ENCODE measurements at regions not wholly inside any gene's neighbourhood (a gene's known extent, or its start where the extent isn't known, plus 50 kb on each side); places are given as distances from the start of the nearest gene placed in this dataset.
"Not testable (repeated sequence)": the region's sequence is repeated elsewhere in the genome, so short reads cannot be mapped to it uniquely, and the experiment has no call there.

- Histone ChIP-seq H3K27ac (ENCODE audit: low read length) (no peak overlapping the region), H3K4me3 (ENCODE audit: low read length) (no peak overlapping the region), H3K27me3 (ENCODE audit: control insufficient read depth, insufficient read depth, low read length) (no peaks in the 10 kb centered on the region), H3K9me3 (ENCODE audit: control insufficient read depth, low read depth, low read length) (no peaks in the 10 kb centered on the region), H3K4me1 (ENCODE audit: control insufficient read depth, low read depth, low read length) (no peaks in the 10 kb centered on the region), H3K36me3 (ENCODE audit: control insufficient read depth, low read depth, low read length) (no peaks in the 10 kb centered on the region), H3K9ac (ENCODE audit: low read length) (no peak overlapping the region)
Measured at GRCh38 chr13:84121456-84121855, 239.2 kb upstream of the SLITRK1 start.

- Histone ChIP-seq H3K27me3 (ENCODE audit: control insufficient read depth, insufficient read depth, low read length) (no peaks in the 10 kb centered on the region), H3K4me3 (ENCODE audit: low read length) (no peak overlapping the region), H3K9me3 (ENCODE audit: control insufficient read depth, low read depth, low read length) (no peaks in the 10 kb centered on the region), H3K9ac (ENCODE audit: low read length) (no peak overlapping the region), H3K4me1 (ENCODE audit: control insufficient read depth, low read depth, low read length) (no peaks in the 10 kb centered on the region), H3K36me3 (ENCODE audit: control insufficient read depth, low read depth, low read length) (no peaks in the 10 kb centered on the region), H3K27ac (ENCODE audit: low read length) (no peak overlapping the region)
Measured at GRCh38 chr13:84118839-84119409, 236.7 kb upstream of the SLITRK1 start.

DNA sequence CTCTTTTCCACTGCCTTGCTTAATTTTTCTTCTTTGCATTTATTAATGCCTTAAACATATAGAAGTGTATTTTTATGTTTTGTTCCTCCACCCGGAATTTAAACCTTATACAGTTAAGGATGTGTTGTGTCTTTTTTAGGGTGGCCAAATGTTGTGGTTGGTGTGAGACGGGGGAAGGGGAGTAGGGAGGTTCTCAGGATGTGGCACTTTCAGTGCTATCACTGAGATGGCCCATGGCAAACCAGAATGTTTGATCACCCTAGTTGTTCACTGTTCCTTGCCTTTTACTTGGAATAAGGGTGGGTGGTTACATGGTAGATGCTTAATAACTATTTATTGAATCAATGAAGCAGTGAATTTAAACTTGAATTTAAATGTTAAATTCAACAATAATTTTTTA is 216.0 kb upstream of the SLITRK1 start:
- H3K9me3 ChIP-seq (ENCODE audit: control insufficient read depth, low read depth, low read length): no peaks in the 10 kb centered on the region
- no peak overlapping the region for H3K4me3 ChIP-seq (ENCODE audit: low read length)
- H3K4me1 ChIP-seq (ENCODE audit: control insufficient read depth, low read depth, low read length): no peaks in the 10 kb centered on the region
- no peak overlapping the region for H3K27ac ChIP-seq (ENCODE audit: low read length)
- H3K9ac ChIP-seq (ENCODE audit: low read length): no peak overlapping the region
- no peaks in the 10 kb centered on the region for H3K36me3 ChIP-seq (ENCODE audit: control insufficient read depth, low read depth, low read length)
- no peaks in the 10 kb centered on the region for H3K27me3 ChIP-seq (ENCODE audit: control insufficient read depth, insufficient read depth, low read length)

DNA sequence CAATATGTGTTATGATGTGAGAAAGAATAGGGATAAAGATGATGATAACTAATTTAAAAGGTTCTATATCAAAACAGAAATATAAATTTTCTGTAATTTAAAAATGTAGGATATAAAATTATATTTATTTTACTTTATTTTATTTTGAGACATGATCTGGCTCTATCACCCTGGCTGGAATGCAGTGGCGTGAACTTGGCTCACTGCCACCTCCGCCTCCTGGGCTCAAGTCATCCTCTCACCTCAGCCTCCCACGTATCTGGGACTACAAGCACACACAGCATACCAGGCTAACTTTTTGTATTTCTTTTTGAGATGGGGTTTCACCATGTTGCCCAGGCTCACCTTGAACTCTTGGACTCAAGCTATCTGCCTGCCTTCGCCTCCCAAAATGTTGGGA is 214.9 kb upstream of the SLITRK1 start:
- Histone ChIP-seq H3K36me3 (ENCODE audit: control insufficient read depth, low read depth, low read length) (no peaks in the 10 kb centered on the region), H3K9ac (ENCODE audit: low read length) (no peak overlapping the region), H3K4me3 (ENCODE audit: low read length) (no peak overlapping the region), H3K4me1 (ENCODE audit: control insufficient read depth, low read depth, low read length) (no peaks in the 10 kb centered on the region), H3K27me3 (ENCODE audit: control insufficient read depth, insufficient read depth, low read length) (no peaks in the 10 kb centered on the region), H3K9me3 (ENCODE audit: control insufficient read depth, low read depth, low read length) (no peaks in the 10 kb centered on the region), H3K27ac (ENCODE audit: low read length) (no peak overlapping the region)

GRCh38 chr13:84096216-84096615 is 213.9 kb upstream of the SLITRK1 start:
- no peaks in the 10 kb centered on the region for H3K9me3 ChIP-seq (ENCODE audit: control insufficient read depth, low read depth, low read length)
- no peak overlapping the region for H3K4me3 ChIP-seq (ENCODE audit: low read length)
- no peak overlapping the region for H3K9ac ChIP-seq (ENCODE audit: low read length)
- H3K4me1 ChIP-seq (ENCODE audit: control insufficient read depth, low read depth, low read length): no peaks in the 10 kb centered on the region
- H3K36me3 ChIP-seq (ENCODE audit: control insufficient read depth, low read depth, low read length): no peaks in the 10 kb centered on the region
- H3K27ac ChIP-seq (ENCODE audit: low read length): no peak overlapping the region
- H3K27me3 ChIP-seq (ENCODE audit: control insufficient read depth, insufficient read depth, low read length): no peaks in the 10 kb centered on the region

DNA sequence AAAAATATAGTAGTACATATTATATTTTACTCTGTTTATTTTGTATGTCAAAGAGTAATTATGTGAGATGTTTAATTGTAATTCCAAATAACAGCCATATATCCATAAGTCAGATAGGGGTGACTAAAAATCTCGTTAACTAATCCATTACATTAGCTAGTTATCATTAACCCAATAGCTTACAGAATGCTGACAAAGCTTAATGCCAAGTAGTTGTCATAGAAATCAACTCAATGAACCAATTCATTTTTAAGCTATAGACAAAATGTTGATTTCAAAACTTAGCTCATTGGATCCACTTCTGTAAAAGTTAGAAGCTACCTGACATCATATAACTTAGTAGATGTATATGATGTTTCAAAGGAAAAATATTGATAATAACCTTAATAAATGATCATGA is 206.7 kb upstream of the SLITRK1 start:
- Histone ChIP-seq H3K4me1 (ENCODE audit: control insufficient read depth, low read depth, low read length) (no peaks in the 10 kb centered on the region), H3K27ac (ENCODE audit: low read length) (no peak overlapping the region), H3K4me3 (ENCODE audit: low read length) (no peak overlapping the region), H3K9me3 (ENCODE audit: control insufficient read depth, low read depth, low read length) (no peaks in the 10 kb centered on the region), H3K27me3 (ENCODE audit: control insufficient read depth, insufficient read depth, low read length) (no peaks in the 10 kb centered on the region), H3K36me3 (ENCODE audit: control insufficient read depth, low read depth, low read length) (no peaks in the 10 kb centered on the region), H3K9ac (ENCODE audit: low read length) (no peak overlapping the region)

GRCh38 chr13:84086847-84087162 is 204.5 kb upstream of the SLITRK1 start:
- Histone ChIP-seq H3K9me3 (ENCODE audit: control insufficient read depth, low read depth, low read length) (no peaks in the 10 kb centered on the region), H3K9ac (ENCODE audit: low read length) (no peak overlapping the region), H3K36me3 (ENCODE audit: control insufficient read depth, low read depth, low read length) (no peaks in the 10 kb centered on the region), H3K27me3 (ENCODE audit: control insufficient read depth, insufficient read depth, low read length) (no peaks in the 10 kb centered on the region), H3K4me3 (ENCODE audit: low read length) (no peak overlapping the region), H3K4me1 (ENCODE audit: control insufficient read depth, low read depth, low read length) (no peaks in the 10 kb centered on the region), H3K27ac (ENCODE audit: low read length) (no peak overlapping the region)

- H3K36me3 ChIP-seq (ENCODE audit: control insufficient read depth, low read depth, low read length); H3K9ac ChIP-seq (ENCODE audit: low read length); H3K4me3 ChIP-seq (ENCODE audit: low read length); H3K27me3 ChIP-seq (ENCODE audit: control insufficient read depth, insufficient read depth, low read length); H3K27ac ChIP-seq (ENCODE audit: low read length); H3K9me3 ChIP-seq (ENCODE audit: control insufficient read depth, low read depth, low read length); H3K4me1 ChIP-seq (ENCODE audit: control insufficient read depth, low read depth, low read length): not testable (repeated sequence)
Measured at GRCh38 chr13:84086098-84086846, 204.0 kb upstream of the SLITRK1 start.

DNA sequence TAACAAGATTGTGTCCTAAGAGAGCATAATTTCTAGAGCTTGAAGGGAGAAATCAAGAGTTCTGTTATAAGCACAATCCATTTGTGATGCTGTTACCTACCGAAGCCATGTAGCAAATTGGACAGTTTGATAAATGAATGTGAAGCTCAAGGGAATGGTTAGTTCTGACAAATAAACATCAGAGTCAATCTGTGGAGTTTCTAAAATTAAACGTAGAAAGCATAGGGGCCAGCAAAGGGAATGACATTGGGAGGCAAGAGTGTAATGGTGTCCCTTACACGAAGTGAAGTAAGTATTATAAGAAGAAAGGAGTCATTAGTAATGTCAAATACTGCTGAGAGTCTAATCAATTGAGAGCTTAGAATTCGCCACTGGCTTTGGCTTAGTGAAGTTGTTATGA is 200.2 kb upstream of the SLITRK1 start:
- Histone ChIP-seq H3K4me1 (ENCODE audit: control insufficient read depth, low read depth, low read length) (no peaks in the 10 kb centered on the region), H3K27ac (ENCODE audit: low read length) (no peak overlapping the region), H3K9ac (ENCODE audit: low read length) (no peak overlapping the region), H3K9me3 (ENCODE audit: control insufficient read depth, low read depth, low read length) (no peaks in the 10 kb centered on the region), H3K27me3 (ENCODE audit: control insufficient read depth, insufficient read depth, low read length) (no peaks in the 10 kb centered on the region), H3K4me3 (ENCODE audit: low read length) (no peak overlapping the region), H3K36me3 (ENCODE audit: control insufficient read depth, low read depth, low read length) (no peaks in the 10 kb centered on the region)

- no peaks in the 10 kb centered on the region for H3K4me1 ChIP-seq (ENCODE audit: control insufficient read depth, low read depth, low read length)
- no peaks in the 10 kb centered on the region for H3K9me3 ChIP-seq (ENCODE audit: control insufficient read depth, low read depth, low read length)
- H3K9ac ChIP-seq (ENCODE audit: low read length): no peak overlapping the region
- no peaks in the 10 kb centered on the region for H3K27me3 ChIP-seq (ENCODE audit: control insufficient read depth, insufficient read depth, low read length)
- no peaks in the 10 kb centered on the region for H3K36me3 ChIP-seq (ENCODE audit: control insufficient read depth, low read depth, low read length)
- no peak overlapping the region for H3K4me3 ChIP-seq (ENCODE audit: low read length)
- H3K27ac ChIP-seq (ENCODE audit: low read length): no peak overlapping the region
Measured at GRCh38 chr13:84080748-84081530, 198.7 kb upstream of the SLITRK1 start.

DNA sequence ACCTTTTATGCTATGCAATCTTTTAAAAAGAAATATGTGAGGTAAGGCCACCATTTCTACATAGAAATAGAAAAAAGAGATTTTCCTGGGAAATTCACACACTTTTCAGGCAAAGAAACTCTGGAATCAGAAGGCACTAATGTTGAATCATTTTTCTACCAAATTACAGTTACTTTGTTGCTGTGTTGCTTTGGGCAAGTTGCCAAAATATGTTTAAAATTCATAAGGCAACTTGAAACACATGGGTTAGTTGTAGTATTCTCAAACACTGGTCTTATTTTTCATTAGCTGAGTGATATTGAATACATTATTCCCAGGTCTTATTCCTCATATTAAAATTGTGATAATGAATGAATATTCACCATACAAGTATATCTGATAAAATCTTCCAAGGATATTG is 195.0 kb upstream of the SLITRK1 start:
- no peaks in the 10 kb centered on the region for H3K36me3 ChIP-seq (ENCODE audit: control insufficient read depth, low read depth, low read length)
- H3K9ac ChIP-seq (ENCODE audit: low read length): no peak overlapping the region
- H3K4me3 ChIP-seq (ENCODE audit: low read length): no peak overlapping the region
- H3K27ac ChIP-seq (ENCODE audit: low read length): no peak overlapping the region
- no peaks in the 10 kb centered on the region for H3K27me3 ChIP-seq (ENCODE audit: control insufficient read depth, insufficient read depth, low read length)
- H3K4me1 ChIP-seq (ENCODE audit: control insufficient read depth, low read depth, low read length): peaks cover 10% of the 10 kb centered on the region
- H3K9me3 ChIP-seq (ENCODE audit: control insufficient read depth, low read depth, low read length): no peaks in the 10 kb centered on the region

DNA sequence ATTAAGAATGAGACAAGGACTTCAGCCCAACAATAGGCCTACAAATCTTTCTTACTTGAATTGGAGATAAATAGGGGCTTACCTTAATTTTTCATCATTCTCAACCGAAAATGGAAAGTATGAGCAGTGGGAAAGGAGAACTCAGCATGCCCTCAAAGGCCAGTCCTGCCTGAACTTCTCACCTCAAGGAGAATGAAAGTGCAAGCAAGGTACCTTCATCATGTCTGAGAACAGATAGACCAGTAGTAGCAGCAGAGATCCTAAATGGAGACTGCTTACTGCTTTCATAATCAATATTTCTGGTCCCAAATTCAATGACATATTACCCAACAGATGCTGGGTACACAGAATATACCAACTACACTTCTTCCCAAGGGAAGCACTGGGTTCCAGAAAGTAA is 194.0 kb upstream of the SLITRK1 start:
- Histone ChIP-seq H3K9ac (ENCODE audit: low read length) (no peak overlapping the region), H3K27ac (ENCODE audit: low read length) (no peak overlapping the region), H3K4me3 (ENCODE audit: low read length) (no peak overlapping the region), H3K4me1 (ENCODE audit: control insufficient read depth, low read depth, low read length) (peaks cover 10% of the 10 kb centered on the region), H3K9me3 (ENCODE audit: control insufficient read depth, low read depth, low read length) (no peaks in the 10 kb centered on the region), H3K27me3 (ENCODE audit: control insufficient read depth, insufficient read depth, low read length) (no peaks in the 10 kb centered on the region), H3K36me3 (ENCODE audit: control insufficient read depth, low read depth, low read length) (no peaks in the 10 kb centered on the region)

Measured in iPS-18a (cell line).